Epithelial cell of proximal tubule (primary cell): ENCODE measurements at regions not wholly inside any gene's neighbourhood (a gene's known extent, or its start where the extent isn't known, plus 50 kb on each side); places are given as distances from the start of the nearest gene placed in this dataset.
"Not testable (repeated sequence)": the region's sequence is repeated elsewhere in the genome, so short reads cannot be mapped to it uniquely, and the experiment has no call there.

Source experiments
- DNase-seq: peaks from one replicate; pipeline ENCODE4 v3.0.0-alpha.2; 2011; ENCODE audit warnings: low read depth
- H3K4me3 ChIP-seq: 2 replicates; pipeline ENCODE4 v1.5.1; 2011; ENCODE audit warnings: low read depth, mild to moderate bottlenecking, low read length
- CTCF ChIP-seq: conservative IDR thresholded peaks from 2 replicates; pipeline ENCODE4 v1.5.1; 2012; ENCODE audit warnings: low read depth, mild to moderate bottlenecking, low read length

- no peak for TF ChIP-seq CTCF
- H3K4me3 ChIP-seq = no peak overlapping the region
- no peak for DNase-seq
Observed at GRCh38 chr12:25320123-25321006, 69.6 kb upstream of the KRAS start.

- no peak for DNase-seq
- H3K4me3 ChIP-seq = no peak overlapping the region
- no peak for TF ChIP-seq CTCF
Observed at GRCh38 chr12:25319233-25319984, 68.7 kb upstream of the KRAS start.

DNA sequence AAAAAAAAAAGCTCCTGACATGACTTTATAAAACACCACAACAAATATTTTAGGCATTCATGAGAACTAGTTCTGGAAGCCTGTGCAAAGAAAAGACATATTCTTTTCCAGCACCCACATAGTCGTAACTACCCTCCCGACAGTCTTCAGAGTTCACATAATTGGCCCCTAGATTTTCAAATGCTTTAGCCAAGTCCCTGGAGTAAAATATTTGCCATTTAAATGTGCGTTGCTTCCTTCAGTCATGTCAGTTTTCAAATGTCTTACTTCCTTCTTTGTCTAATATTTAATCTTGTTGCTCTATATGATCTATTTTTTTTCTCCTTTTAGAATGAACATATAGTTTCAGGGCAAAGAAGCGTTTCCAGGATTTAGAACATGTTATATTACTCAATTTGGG lies 66.8 kb upstream of the KRAS start:
- DNase-seq = no peak
- no peak for TF ChIP-seq CTCF
- H3K4me3 ChIP-seq = no peak overlapping the region

DNA sequence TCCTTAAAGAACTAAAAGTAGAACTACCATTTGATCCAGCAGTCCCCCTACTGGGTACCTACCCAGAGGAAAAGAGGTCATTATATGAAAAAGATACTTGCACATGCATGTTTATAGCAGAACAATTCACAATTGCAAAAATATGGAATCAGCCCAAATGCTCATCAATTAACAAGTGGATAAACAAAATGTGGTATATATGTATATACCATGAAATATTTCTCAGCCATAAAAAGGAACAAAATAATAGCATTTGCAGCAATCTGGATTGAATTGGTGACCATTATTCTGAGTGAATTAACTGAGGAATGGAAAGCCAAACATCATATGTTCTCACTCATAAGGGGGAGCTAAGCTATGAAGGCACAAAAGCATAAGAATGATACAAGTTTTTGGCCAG lies 64.7 kb upstream of the KRAS start:
- TF ChIP-seq CTCF = no peak
- H3K4me3 ChIP-seq = no peak overlapping the region
- DNase-seq = no peak

- H3K4me3 ChIP-seq, DNase-seq: not testable (repeated sequence)
Observed at GRCh38 chr12:25313266-25313990, 62.7 kb upstream of the KRAS start.

DNA sequence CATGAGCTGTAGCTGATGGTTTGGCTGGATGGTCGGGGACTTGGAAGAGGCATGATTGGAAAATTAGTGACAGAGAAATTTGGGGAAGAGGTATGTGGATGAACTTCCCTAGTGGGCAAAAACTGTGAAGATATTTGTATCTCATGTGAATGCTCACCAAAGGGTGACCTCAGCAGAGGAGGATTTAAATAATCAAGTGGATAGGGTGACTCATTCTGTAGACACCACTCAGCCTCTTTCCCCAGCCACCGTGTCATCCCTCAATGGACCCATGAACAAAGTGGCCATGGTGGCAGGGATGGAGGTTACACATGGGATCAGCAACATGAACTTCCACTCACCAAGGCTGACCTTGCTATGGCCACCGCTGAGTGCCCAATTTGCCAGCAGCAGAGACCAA lies 60.8 kb upstream of the KRAS start:
- no peak for TF ChIP-seq CTCF
- H3K4me3 ChIP-seq = no peak overlapping the region
- DNase-seq = no peak

DNA sequence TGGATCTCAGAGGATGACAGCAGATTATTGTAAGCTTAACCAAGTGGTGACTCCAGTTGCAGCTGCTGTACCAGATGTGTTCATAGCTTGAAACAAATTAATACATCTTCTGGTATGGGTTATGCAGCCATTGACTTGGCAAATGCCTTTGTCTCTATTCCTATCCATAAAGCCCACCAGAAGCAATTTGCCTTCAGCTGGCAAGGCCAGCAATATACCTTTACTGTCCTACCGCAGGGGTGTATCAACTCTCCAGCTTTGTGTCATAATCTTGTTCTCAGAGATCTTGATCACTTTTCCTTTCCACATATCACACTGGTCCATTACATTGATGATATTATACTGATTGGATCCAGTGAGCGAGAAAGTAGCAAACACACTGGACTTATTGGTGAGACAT lies 59.3 kb upstream of the KRAS start:
- DNase-seq, H3K4me3 ChIP-seq: not testable (repeated sequence)

DNA sequence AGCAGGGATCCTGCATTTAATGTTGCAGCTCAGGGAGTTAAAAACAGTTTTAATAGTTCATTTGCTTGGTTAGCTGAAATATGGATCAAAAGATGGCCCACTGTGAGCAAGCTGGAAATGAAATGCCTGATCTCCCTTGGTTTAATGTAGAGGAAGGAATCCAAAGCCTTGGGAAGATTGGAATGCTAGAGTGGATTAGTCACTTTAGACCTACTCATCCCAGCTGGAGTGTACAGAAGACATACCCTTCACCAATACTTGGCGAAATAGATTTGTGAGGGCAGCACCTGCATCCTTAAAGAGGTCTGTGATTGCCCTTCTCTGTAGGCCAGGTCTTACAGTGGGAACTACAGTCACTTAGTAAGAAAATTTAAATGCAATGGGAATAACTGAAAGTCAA lies 58.0 kb upstream of the KRAS start:
- DNase-seq = no peak
- TF ChIP-seq CTCF = no peak
- no peak overlapping the region for H3K4me3 ChIP-seq
